HK-2 (cell line): ENCODE measurements at regions not wholly inside any gene's neighbourhood (a gene's known extent, or its start where the extent isn't known, plus 50 kb on each side); places are given as distances from the start of the nearest gene placed in this dataset.
A peak's percentile ranks its signal among the peaks of the same experiment; 100 is the strongest.

Experiments used
- DNase-seq: peaks from one replicate; pipeline ENCODE4 v3.0.0-alpha.2; 2018; ENCODE audit not compliant: unreplicated experiment

DNA sequence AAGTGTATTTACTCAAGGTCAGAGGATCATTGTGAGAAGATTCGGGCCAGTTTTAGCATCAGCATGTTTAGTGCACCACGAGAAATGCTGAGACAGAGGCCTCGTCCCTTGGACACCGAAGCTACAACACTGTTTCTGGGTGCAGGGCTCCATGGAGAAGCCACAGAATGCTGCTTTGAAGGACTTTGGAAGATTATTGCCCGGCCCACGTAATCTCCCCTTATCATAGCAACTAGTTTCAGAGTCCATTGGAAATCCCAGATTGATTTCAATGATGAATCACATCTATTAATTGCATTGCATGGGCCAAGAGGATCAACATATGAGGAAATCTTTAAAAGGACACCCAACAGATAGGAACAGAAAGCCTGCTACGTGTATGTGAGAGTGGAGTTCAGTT is 156.0 kb downstream of the MAF start:
- no peak for DNase-seq

GRCh38 chr16:79439901-79440300 is 160.6 kb downstream of the MAF start:
- no peak for DNase-seq

DNA sequence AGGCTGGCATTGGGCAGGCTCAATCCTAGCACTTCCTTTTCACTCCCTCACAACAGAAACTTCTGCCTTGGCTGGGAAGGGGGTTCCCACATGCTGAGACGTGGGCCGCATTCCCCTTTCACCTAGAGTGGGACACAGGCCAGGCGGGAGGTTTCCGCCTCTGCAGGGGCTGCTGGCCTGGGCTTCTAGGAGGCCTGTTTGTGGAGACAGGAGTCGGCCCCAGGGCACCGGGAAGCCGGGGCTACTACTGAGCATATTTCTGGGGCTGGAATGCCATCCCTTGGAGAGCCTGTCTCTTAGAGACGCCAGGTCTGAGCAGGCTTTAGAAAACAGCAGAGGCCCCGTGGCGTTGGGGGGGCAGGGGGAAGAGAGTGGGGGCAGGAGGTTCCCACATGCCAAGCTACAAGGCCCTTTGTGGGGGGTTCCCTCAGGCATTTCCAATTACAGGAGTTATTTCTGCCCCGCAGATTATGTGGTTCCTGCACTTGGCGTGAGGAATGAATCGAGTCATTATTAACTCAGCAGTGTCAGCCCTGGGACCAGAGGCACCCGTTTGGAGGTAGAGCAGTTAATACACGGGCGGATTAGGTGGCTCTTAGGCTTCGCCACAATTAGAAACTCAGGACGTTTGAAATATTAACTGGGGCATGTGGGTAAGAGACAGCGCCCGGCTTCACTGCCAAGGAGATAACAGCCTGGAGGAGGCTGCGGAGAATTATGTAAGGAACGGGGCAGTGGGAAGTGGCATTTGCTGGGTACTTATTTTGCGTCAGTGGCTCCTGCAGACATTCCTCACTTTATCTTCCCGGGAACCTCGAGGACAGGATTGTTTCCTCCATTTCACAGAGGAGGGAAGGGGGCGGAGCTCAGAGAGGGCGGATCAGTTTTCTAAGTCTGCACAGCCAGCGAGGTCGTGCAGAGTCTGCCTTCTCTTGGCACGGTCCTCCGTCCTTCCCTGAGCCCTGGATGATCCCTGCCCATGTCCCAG is 162.5 kb downstream of the MAF start:
- DNase-seq, result peak; percentile 90

DNA sequence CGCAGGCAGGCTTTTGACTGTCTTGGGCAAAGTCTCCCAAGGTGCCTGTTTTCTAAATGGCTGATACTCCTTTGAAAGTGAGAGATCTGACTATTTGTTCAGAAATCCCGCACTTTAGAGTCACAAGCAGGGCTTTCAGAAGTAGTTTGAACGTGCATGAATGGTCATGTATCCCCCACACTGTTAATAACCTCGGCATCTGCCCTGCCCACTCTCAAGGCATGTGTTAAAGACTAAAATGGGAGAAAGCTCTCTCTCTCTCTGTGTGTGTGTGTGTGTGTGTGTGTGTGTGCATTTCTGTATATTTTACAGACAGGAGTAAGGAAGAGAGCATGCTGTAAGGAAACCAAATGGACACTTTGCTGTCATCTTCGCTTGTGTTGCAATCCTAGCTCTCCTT is 163.7 kb downstream of the MAF start:
- DNase-seq, result peak; percentile 31

GRCh38 chr16:79434771-79435170 is 165.8 kb downstream of the MAF start:
- DNase-seq, result peak; percentile 75

- DNase-seq, result peak; percentile 26
These were observed 166.4 kb downstream of the MAF start for GRCh38 chr16:79434092-79434491.

DNA sequence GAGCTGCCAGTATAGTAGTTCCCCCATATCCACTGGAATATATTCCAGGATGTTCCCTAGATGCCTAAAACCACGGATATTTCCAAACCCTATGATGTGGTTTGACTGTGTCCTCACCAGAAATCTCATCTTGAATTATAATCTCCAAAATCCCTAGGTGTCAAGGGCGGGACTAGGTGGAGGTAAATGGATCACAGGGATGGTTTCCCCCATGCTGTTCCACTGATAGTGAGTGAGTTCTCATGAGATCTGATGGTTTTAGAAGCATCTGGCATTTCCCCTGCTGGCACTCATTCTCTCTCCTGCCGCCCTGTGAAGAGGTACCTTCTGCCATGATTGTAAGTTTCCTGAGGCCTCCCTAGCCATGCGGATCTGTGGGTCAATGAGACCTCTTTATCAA is 168.6 kb downstream of the MAF start:
- DNase-seq, result no peak

GRCh38 chr16:79430191-79430678 is 170.3 kb downstream of the MAF start:
- no peak for DNase-seq

DNA sequence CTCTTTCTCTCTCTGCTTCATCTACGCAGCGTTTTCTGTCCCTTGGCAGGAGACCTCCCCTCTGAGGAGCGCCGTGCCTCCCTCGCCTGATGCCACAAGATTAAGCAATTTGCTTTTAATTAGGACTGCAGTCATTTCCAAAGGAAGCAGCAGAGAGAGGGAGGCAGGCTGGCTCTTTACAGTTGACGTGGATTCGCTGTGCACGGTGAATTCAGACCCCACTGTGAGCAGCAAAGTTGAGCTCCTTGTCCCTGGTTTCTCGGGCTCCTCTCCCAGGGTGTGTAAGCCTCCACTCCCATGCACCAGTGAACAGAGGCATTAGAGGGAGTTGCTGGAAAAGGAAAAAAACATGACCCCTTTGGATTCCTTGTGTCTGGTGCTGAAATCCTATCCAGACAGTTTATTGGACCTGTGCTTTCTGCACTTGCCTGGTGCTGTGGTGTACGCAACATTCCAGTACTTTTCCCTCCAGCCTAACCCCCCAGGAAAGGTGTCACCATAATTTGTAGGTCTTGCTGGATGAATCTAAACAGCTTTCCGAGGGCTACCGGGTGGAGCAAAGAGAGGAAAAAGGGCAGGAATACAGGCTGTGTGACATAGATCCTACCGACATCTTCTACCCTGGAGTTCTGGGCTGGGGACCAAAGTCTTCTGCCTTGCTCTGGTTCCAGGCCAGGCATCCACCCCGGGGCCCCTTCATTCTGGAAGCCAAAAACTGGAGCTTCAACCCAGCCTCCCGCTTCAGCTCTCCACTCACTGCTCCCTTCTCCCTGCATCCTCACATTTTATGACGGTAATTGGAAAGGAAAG is 171.0 kb downstream of the MAF start:
- no peak for DNase-seq

DNA sequence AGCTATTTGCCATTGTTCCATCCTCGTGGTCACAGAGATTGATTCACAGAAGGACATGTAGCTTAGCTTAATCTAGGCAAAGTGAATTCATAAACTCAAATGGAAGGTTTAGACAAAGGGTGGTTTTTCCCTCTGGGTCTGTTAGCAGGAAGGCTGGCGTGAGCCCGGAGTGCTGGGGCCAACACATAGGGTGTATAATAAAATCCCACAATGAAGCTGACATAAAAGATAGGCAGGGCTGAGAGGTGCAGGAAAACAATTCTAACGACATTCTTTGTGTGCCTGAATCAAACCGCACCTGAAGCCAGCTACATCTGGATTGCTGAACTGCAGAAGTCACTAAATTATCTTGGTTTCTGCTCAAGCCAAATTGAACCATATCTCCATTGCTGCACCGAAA is 173.9 kb downstream of the MAF start:
- no peak for DNase-seq

DNA sequence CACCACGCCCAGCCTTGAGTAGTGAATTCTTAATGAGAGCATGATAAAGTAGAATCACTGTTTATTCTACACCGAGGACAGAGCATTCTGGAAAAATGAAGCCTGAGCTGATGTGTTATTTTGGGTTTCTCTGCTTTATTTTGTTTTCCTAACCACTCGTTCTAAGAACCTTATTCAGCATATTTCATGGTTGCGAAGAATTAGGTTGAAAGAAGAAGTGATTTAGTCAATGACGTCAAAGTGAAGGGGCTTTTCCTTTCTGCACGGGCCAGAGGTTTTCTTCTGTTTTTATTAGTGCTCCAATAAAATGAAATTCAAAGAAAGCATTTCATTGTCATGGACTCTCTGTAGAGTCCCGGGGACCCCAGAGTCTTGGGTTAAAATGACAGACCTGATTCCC is 178.5 kb downstream of the MAF start:
- DNase-seq, result no peak

GRCh38 chr16:79421126-79421525 is 179.4 kb downstream of the MAF start:
- DNase-seq, result no peak

DNA sequence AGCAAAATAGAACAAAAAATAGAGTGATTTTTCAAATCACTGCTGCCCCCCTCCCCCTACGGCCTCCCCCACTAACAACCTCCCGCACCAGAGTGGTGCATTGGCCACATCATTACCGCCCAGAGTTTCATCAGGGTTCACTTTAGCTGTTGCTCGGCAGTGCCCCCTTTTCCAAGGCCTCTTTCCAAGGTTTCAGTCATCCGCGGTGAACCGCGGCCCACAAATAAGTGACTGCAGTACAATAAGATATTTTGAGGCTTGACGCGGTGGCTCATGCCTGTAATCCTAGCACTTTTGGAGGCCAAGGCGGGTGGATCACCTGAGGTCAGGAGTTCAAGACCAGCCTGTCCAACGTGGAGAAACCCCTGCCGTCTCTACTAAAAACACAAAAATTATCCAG is 180.0 kb downstream of the MAF start:
- DNase-seq, result no peak

DNA sequence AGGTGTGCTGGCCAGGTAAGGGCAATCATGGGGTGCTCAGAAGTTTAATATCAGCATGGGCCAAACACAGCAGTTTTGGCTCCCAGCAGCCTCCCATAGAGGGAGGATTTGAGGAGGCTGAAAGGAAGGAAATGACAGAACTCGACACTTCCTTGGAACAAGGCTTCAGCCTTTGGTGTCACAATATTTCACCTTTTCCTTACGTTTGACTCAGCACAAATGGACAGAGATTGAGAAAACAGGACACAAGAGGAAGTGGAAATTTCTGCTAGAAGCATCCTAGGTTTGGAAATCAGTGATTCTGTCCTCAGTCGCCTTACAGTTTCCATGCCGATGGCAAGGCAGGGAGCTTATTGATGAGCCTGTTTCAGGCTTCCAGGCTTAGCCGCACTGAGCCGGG is 181.4 kb downstream of the MAF start:
- DNase-seq, result no peak

DNA sequence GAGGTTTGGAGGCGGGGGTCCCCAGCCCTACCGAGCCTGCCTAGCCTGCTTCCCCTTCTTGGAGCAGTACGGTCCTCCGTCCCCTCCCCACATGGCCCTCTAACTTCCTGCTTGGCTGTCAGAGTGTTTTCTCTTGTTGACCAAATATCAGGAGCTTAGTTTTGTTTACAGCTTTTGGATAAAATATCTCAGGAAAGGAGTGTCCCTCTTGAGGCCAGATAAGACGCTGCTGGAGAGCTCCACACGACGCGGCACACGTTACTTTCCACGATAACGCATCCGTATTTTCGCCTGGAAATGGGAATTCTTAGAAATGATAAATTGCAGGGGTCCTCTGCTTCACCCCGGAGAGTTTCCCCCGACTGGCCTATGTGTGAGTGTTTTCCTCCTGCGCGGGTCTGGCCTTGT is 182.9 kb downstream of the MAF start:
- DNase-seq, result no peak

- DNase-seq, result no peak
These were observed 184.4 kb downstream of the MAF start for GRCh38 chr16:79415983-79416640.

DNA sequence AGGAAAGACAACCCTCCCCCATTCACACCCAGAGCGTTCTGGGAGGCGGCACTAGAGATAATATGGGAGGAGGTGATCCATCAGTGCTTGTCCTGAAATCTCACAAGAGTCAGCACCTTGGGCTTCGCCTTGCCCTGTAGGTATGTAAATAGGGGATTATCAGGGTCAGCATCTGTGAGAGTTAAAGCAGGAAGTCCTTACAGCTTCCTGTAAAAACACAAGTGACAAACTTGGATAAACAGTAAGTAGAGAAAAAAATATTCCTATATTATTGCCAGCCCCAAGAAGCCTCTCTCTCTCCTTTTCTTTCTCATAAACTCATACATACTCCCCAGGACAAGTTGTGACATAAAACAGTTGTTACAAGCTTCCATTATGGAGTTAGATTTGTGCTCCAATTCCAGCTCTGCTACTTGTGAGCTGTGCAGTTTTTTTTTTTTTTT is 187.7 kb downstream of the MAF start:
- no peak for DNase-seq

- no peak for DNase-seq
These were observed 188.7 kb downstream of the MAF start for GRCh38 chr16:79411805-79412204.

DNA sequence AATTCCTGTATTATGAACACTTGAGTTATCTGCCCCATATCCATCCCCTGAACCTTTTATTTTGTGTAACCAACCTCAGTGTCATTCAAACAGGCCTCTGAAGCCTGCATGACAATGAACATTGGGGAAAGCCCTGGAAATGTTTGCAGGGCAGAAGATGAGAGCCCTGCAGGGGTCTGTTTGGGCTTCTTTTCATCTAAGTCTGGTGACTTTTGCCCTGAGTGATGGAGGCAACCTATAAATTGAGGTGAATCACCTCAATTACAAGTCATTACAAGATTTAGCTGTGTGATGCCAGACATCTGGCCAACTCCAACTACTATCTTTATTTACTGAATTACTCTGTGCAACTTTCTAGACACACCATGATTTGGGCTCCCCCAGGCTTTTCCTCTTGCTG is 189.2 kb downstream of the MAF start:
- no peak for DNase-seq

GRCh38 chr16:79409978-79410377 is 190.6 kb downstream of the MAF start:
- no peak for DNase-seq

- no peak for DNase-seq
These were observed 192.2 kb downstream of the MAF start for GRCh38 chr16:79408355-79408754.
